Aorta (tissue), 5 donors: ENCODE measurements at regions not wholly inside any gene's neighbourhood (a gene's known extent, or its start where the extent isn't known, plus 50 kb on each side); places are given as distances from the start of the nearest gene placed in this dataset.
"Not testable (repeated sequence)": the region's sequence is repeated elsewhere in the genome, so short reads cannot be mapped to it uniquely, and the experiment has no call there.

ENCODE experiments used
- ATAC-seq: fragments of 200-7000 bp; cut with Tn5 transposase; one replicate; pipeline ENCODE4 v1.9.1; 2022; ENCODE audit warnings: moderate library complexity; ENCODE audit not compliant: low FRiP score
- DNase-seq, 2 donors: peaks; one replicate each; pipeline ENCODE4 v3.0.0-alpha.2; 2020
- H3K27ac ChIP-seq, 2 donors: one replicate each; pipeline ENCODE4 v1.5.1; 2013; ENCODE audit warnings: low read length in 2 of 2, mild to moderate bottlenecking in 2 of 2, moderate library complexity in 2 of 2, control low read depth in 1 of 2, inconsistent platforms in 1 of 2, low read depth in 1 of 2
- H3K27me3 ChIP-seq, 2 donors: one replicate each; pipeline ENCODE4 v1.6.1; 2013; ENCODE audit warnings: control low read depth in 1 of 2, low read length in 1 of 2, mild to moderate bottlenecking in 1 of 2, moderate library complexity in 1 of 2; ENCODE audit not compliant: insufficient read depth in 2 of 2, control insufficient read depth in 1 of 2
- H3K36me3 ChIP-seq, 2 donors: one replicate each; pipeline ENCODE4 v1.6.1; 2013; ENCODE audit warnings: control low read depth in 1 of 2, low read length in 1 of 2, mild to moderate bottlenecking in 1 of 2; ENCODE audit not compliant: insufficient read depth in 2 of 2, control insufficient read depth in 1 of 2
- H3K4me1 ChIP-seq, 2 donors: one replicate each; pipeline ENCODE4 v1.6.1; 2013; ENCODE audit warnings: low read length in 2 of 2, control low read depth in 1 of 2, mild to moderate bottlenecking in 1 of 2, moderate library complexity in 1 of 2; ENCODE audit not compliant: insufficient read depth in 2 of 2, control insufficient read depth in 1 of 2
- H3K4me3 ChIP-seq, 2 donors: one replicate each; pipeline ENCODE4 v1.5.1; 2013; ENCODE audit warnings: low read length in 2 of 2, control low read depth in 1 of 2, mild to moderate bottlenecking in 1 of 2
- H3K9me3 ChIP-seq: one replicate; pipeline ENCODE4 v1.6.1; 2013; ENCODE audit warnings: mild to moderate bottlenecking, low read length; ENCODE audit not compliant: control insufficient read depth
- WGBS, 2 donors: extraction: QIAGEN DNeasy Blood & Tissue Kit; methylation state at CpG; one replicate each; pipeline ENCODE4 v1.1.7; 2013; 5-methylcytosine and 5-hydroxymethylcytosine counted together
- intact Hi-C, 2 donors: fragments of 100-400 bp; cut with DNase I; formaldehyde crosslinking; loops; one replicate each; pipeline versions ENCODE4 v1.14.2 to v1.15.0; 2022
- donor health status: healthy with polysubstance abuse.
- donor health status: Bipolar disorder and iron deficiency.
- donor health status: DM: no; HTN: no; CAD: no.
- donor health status: DM: no; HTN: no; CAD: no.
- donor health status: DM: yes; HTN: yes; CAD: no.

- 78 to 80% methylated on average over 4 of the region's 4 CpGs for WGBS, 2 donors
Measured at GRCh38 chr2:90231199-90231598, 1539.7 kb downstream of the RPIA start.

GRCh38 chr2:90235452-90235851 is 1544.0 kb downstream of the RPIA start:
- H3K27ac ChIP-seq, H3K4me1 ChIP-seq, ATAC-seq, H3K4me3 ChIP-seq, H3K27me3 ChIP-seq, H3K36me3 ChIP-seq, DNase-seq, intact Hi-C loops, H3K9me3 ChIP-seq: not testable (repeated sequence)
- WGBS, 2 donors = 5 to 7% methylated on average over 1 of the region's 1 CpG

More at GRCh38 chr2:90231199-90231598, 1539.7 kb downstream of the RPIA start:
- H3K4me3 ChIP-seq, H3K9me3 ChIP-seq, intact Hi-C loops, H3K4me1 ChIP-seq, H3K27ac ChIP-seq, DNase-seq, ATAC-seq, H3K36me3 ChIP-seq, H3K27me3 ChIP-seq: not testable (repeated sequence)

- H3K4me1 ChIP-seq, ATAC-seq, H3K4me3 ChIP-seq, H3K27ac ChIP-seq, intact Hi-C loops, H3K9me3 ChIP-seq, H3K36me3 ChIP-seq, H3K27me3 ChIP-seq: not testable (repeated sequence)
- WGBS, 2 donors = 20 to 23% methylated on average over 25 to 31 of the region's 31 CpGs
- peak; percentile 82 to 88 for DNase-seq
Measured at GRCh38 chr2:90237923-90238361, 1546.5 kb downstream of the RPIA start.

GRCh38 chr2:90238505-90239230 is 1547.2 kb downstream of the RPIA start:
- H3K9me3 ChIP-seq, H3K27me3 ChIP-seq, ATAC-seq, intact Hi-C loops, H3K36me3 ChIP-seq, H3K4me3 ChIP-seq, H3K4me1 ChIP-seq, H3K27ac ChIP-seq: not testable (repeated sequence)
- peak in 1 of 2 donors; percentile 70 for DNase-seq
- 90 to 91% methylated on average over 39 to 43 of the region's 43 CpGs for WGBS, 2 donors

- H3K4me3 ChIP-seq, DNase-seq, intact Hi-C loops, H3K9me3 ChIP-seq, H3K36me3 ChIP-seq, H3K27me3 ChIP-seq, H3K4me1 ChIP-seq, ATAC-seq, H3K27ac ChIP-seq: not testable (repeated sequence)
- WGBS, 2 donors = 45 to 66% methylated on average over 2 to 6 of the region's 6 CpGs
Measured at GRCh38 chr2:90239769-90240168, 1548.3 kb downstream of the RPIA start.

- WGBS, 2 donors = 24 to 69% methylated on average over 49 to 94 of the region's 94 CpGs
- intact Hi-C loops, H3K9me3 ChIP-seq: not testable (repeated sequence)
Measured at GRCh38 chr2:90244902-90245765, 1553.7 kb downstream of the RPIA start.

GRCh38 chr2:90248400-90248799 is 1556.9 kb downstream of the RPIA start:
- H3K36me3 ChIP-seq = not testable (repeated sequence)

More at GRCh38 chr2:90244902-90245765, 1553.7 kb downstream of the RPIA start:
- H3K4me1 ChIP-seq, H3K36me3 ChIP-seq, H3K27ac ChIP-seq, H3K27me3 ChIP-seq, ATAC-seq: not testable (repeated sequence)
- H3K4me3 ChIP-seq = peak overlapping the region in 1 of 2 donors; percentile 33
- peak; percentile 35 to 56 for DNase-seq

GRCh38 chr2:90250350-90250749 is 1558.9 kb downstream of the RPIA start:
- H3K4me3 ChIP-seq, intact Hi-C loops, H3K27ac ChIP-seq, H3K36me3 ChIP-seq, H3K4me1 ChIP-seq, ATAC-seq, H3K9me3 ChIP-seq, H3K27me3 ChIP-seq: not testable (repeated sequence)
- 74 to 78% methylated on average over 7 to 8 of the region's 8 CpGs for WGBS, 2 donors
- DNase-seq = peak in 1 of 2 donors; percentile 57

More at GRCh38 chr2:90248400-90248799, 1556.9 kb downstream of the RPIA start:
- H3K4me3 ChIP-seq, H3K4me1 ChIP-seq, H3K27me3 ChIP-seq, H3K27ac ChIP-seq, H3K9me3 ChIP-seq, ATAC-seq, intact Hi-C loops: not testable (repeated sequence)
- peak in 1 of 2 donors; percentile 61 for DNase-seq
- 91 to 98% methylated on average over 4 to 11 of the region's 14 CpGs for WGBS, 2 donors
